ENCODE measurements at regions not wholly inside any gene's neighbourhood (a gene's known extent, or its start where the extent isn't known, plus 50 kb on each side); places are given as distances from the start of the nearest gene placed in this dataset.

DNA sequence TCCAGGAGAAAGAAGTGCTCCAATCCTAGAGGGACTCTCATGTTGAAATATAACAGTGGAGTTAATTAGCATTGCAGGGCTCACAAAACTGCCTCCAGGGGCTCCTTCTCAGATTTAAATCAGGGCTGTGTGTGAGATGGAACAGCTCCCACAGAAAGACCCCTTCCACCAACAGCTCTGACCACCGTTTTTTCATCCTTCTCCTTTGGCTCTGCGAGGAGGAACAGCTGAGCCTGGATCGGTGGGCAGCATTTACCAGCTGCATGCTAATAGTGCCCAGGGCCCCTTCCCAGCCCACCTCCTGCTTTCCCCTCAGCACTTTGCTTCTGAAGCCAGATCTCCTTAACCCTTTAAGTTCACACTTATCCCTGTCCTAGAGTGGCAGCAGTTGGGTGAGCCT lies 119.2 kb upstream of the UBE2E1 start:
- Histone ChIP-seq H3K4me1 (peaks cover 0 to 11% (median 2%) of the 10 kb centered on the region in 6 donors), H3K36me3 (no peaks in the 10 kb centered on the region), H3K27ac (no peak overlapping the region), H3K4me3 (no peak overlapping the region), H3K27me3 (replicated peaks in 1 of 7) (no peaks in the 10 kb centered on the region), H3K9me3 (peaks cover 0 to 12% (median 8%) of the 10 kb centered on the region in 8 donors)
- 78 to 96% (median 90%) methylated on average over 3 of the region's 3 CpGs for WGBS, 5 donors
- DNase-seq = no peak
- intact Hi-C loops (cut with DNase I; ENCODE audit: low total_unique reads) = no loop called here
- no peak for TF ChIP-seq POLR2A (IDR thresholded peaks at IDR 0.05)
- TF ChIP-seq, protein P1, sequence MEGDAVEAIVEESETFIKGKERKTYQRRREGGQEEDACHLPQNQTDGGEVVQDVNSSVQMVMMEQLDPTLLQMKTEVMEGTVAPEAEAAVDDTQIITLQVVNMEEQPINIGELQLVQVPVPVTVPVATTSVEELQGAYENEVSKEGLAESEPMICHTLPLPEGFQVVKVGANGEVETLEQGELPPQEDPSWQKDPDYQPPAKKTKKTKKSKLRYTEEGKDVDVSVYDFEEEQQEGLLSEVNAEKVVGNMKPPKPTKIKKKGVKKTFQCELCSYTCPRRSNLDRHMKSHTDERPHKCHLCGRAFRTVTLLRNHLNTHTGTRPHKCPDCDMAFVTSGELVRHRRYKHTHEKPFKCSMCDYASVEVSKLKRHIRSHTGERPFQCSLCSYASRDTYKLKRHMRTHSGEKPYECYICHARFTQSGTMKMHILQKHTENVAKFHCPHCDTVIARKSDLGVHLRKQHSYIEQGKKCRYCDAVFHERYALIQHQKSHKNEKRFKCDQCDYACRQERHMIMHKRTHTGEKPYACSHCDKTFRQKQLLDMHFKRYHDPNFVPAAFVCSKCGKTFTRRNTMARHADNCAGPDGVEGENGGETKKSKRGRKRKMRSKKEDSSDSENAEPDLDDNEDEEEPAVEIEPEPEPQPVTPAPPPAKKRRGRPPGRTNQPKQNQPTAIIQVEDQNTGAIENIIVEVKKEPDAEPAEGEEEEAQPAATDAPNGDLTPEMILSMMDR (IDR thresholded peaks at IDR 0.05 in 8 of 11, conservative IDR thresholded peaks at IDR 0.05 in 3 of 11) = no peak
- TF ChIP-seq POLR2AphosphoS5 (IDR thresholded peaks at IDR 0.05) = no peak

DNA sequence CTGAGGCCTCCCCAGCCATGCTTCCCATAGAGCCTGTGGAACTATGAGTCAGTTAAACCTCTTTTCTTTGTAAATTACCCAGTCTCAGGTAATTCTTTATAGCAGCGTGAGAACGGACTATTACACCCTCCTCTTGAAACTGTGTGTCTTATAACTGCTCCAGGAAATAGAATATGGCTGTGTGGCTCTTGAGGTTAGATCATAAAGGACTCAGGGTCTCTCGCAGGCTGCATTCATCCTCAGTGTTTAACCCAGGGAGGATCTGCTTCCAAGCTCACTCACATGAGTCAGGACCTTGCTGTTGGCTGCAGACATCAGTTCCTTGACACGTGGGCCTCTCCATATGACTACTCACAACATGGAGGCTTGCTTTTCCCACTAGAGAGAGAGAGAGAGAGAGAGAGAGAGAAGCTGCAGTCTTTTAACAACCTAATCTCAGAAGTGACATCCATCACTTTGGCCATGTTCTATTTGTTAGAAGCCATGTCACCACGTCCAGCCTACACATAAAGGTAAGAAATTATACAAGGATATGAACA lies 114.3 kb upstream of the UBE2E1 start:
- WGBS, 5 donors = 69 to 87% (median 85%) methylated on average over 5 of the region's 5 CpGs
- H3K4me1 ChIP-seq = peaks cover 0 to 6% (median 0%) of the 10 kb centered on the region in 6 donors
- no peak for DNase-seq
- TF ChIP-seq, protein P1 (IDR thresholded peaks at IDR 0.05 in 8 of 11, conservative IDR thresholded peaks at IDR 0.05 in 3 of 11) = no peak
- no peak for TF ChIP-seq POLR2AphosphoS5 (IDR thresholded peaks at IDR 0.05)
- TF ChIP-seq POLR2A (IDR thresholded peaks at IDR 0.05) = no peak
- H3K4me3 ChIP-seq = no peak overlapping the region
- H3K9me3 ChIP-seq = peaks cover 0 to 12% (median 8%) of the 10 kb centered on the region in 8 donors
- intact Hi-C loops (cut with DNase I; ENCODE audit: low total_unique reads) = no loop called here
- H3K36me3 ChIP-seq = no peaks in the 10 kb centered on the region
- no peak overlapping the region for H3K27ac ChIP-seq
- no peaks in the 10 kb centered on the region for H3K27me3 ChIP-seq (replicated peaks in 1 of 7)

DNA sequence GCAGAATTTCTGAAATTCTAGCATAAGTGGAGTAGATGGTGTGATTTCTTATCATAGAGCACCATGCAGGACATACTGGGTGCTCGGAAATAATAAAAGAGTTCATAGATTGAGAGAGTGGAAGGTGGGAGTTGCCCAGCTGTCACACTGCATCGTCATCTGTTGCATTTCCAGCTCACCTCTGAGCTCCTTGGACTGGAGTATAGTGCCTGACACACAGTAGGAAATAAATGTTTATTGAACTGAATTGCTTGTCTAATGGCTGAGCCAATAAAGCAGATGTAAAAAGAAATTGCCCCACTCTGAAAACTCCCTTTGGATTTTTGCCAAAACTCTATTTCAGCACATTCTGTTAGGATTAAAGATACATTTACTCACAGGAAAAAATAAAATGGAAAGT lies 108.9 kb upstream of the UBE2E1 start:
- Histone ChIP-seq H3K36me3 (no peaks in the 10 kb centered on the region), H3K27ac (no peak overlapping the region), H3K4me1 (no peaks in the 10 kb centered on the region), H3K27me3 (replicated peaks in 1 of 7) (no peaks in the 10 kb centered on the region), H3K9me3 (no peaks in the 10 kb centered on the region), H3K4me3 (no peak overlapping the region)
- DNase-seq = no peak
- WGBS, 5 donors = 77 to 85% (median 82%) methylated on average over 2 of the region's 2 CpGs
- intact Hi-C loops (cut with DNase I; ENCODE audit: low total_unique reads) = no loop called here
- TF ChIP-seq POLR2AphosphoS5 (IDR thresholded peaks at IDR 0.05) (no peak), POLR2A (IDR thresholded peaks at IDR 0.05) (no peak)
- TF ChIP-seq, protein P1 (IDR thresholded peaks at IDR 0.05 in 8 of 11, conservative IDR thresholded peaks at IDR 0.05 in 3 of 11) = no peak

DNA sequence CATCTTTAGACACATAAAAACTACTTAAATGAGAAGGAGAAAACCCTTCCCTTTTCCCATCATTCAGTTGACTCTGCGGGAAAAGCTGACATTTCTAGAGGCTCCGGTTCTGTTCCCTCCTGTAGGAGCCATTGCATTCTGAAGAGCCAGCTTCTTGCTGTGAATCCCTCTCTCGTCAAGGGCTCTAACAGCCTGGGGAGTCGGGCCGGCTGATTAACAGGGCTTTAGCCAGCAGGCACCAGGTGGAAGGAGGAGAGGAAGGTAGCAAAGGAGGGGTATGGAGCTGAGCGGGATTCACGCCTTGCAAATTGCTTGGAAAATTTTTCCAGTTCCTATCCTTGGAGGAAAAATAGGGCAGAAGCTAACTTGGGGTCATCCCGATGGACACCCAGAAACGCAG lies 108.3 kb upstream of the UBE2E1 start:
- no peaks in the 10 kb centered on the region for H3K9me3 ChIP-seq
- H3K36me3 ChIP-seq = no peaks in the 10 kb centered on the region
- no peak overlapping the region for H3K27ac ChIP-seq
- no peak overlapping the region for H3K4me3 ChIP-seq
- no peak for DNase-seq
- WGBS, 5 donors = 85 to 93% (median 89%) methylated on average over 9 of the region's 9 CpGs
- TF ChIP-seq, protein P1 (IDR thresholded peaks at IDR 0.05 in 8 of 11, conservative IDR thresholded peaks at IDR 0.05 in 3 of 11) = no peak
- TF ChIP-seq POLR2AphosphoS5 (IDR thresholded peaks at IDR 0.05) = no peak
- no peak for TF ChIP-seq POLR2A (IDR thresholded peaks at IDR 0.05)
- intact Hi-C loops (cut with DNase I; ENCODE audit: low total_unique reads) = no loop called here
- no peaks in the 10 kb centered on the region for H3K27me3 ChIP-seq (replicated peaks in 1 of 7)
- no peaks in the 10 kb centered on the region for H3K4me1 ChIP-seq
